GM23338 (cell line): ENCODE measurements at regions not wholly inside any gene's neighbourhood (a gene's known extent, or its start where the extent isn't known, plus 50 kb on each side); places are given as distances from the start of the nearest gene placed in this dataset.

Experiments
- ATAC-seq: fragments of 200-7000 bp; cut with Tn5 transposase; 3 replicates; pipeline ENCODE4 v1.9.1; 2020
- DNase-seq: peaks from one replicate; pipeline ENCODE4 v3.0.0-alpha.2; 2015; ENCODE audit warnings: low spot score
- H2AFZ ChIP-seq: fragments of 200-600 bp; sonication (generic); 2 replicates; pipeline ENCODE4 v1.8.0; 2016; ENCODE audit warnings: antibody characterized with exemption, mild to moderate bottlenecking, moderate library complexity
- H3F3A ChIP-seq: fragments of 200-600 bp; sonication (generic); replicated peaks from 2 replicates; pipeline ENCODE4 v1.8.0; 2017; ENCODE audit warnings: antibody characterized with exemption, mixed run types, low read depth
- H3K27ac ChIP-seq: fragments of 200-600 bp; sonication (generic); 2 replicates; pipeline ENCODE4 v1.6.1; 2016; ENCODE audit warnings: low read depth
- H3K27me3 ChIP-seq: fragments of 200-600 bp; sonication (generic); 2 replicates; pipeline ENCODE4 v1.8.0; 2016; ENCODE audit warnings: mild to moderate bottlenecking, mixed run types, moderate library complexity; ENCODE audit not compliant: insufficient read depth
- H3K36me3 ChIP-seq: fragments of 200-600 bp; sonication (generic); 2 replicates; pipeline ENCODE4 v1.8.0; 2016; ENCODE audit warnings: mild to moderate bottlenecking; ENCODE audit not compliant: insufficient read depth
- H3K4me1 ChIP-seq: fragments of 200-600 bp; sonication (generic); 2 replicates; pipeline ENCODE4 v1.8.0; 2016; ENCODE audit warnings: mild to moderate bottlenecking, moderate library complexity; ENCODE audit not compliant: insufficient read depth
- H3K4me2 ChIP-seq: fragments of 200-600 bp; sonication (generic); 2 replicates; pipeline ENCODE4 v1.7.1; 2017; ENCODE audit warnings: mixed run types
- H3K4me3 ChIP-seq: fragments of 200-600 bp; sonication (generic); 2 replicates; pipeline ENCODE4 v1.6.1; 2016; ENCODE audit warnings: mixed run types
- H3K79me2 ChIP-seq: fragments of 200-600 bp; sonication (generic); replicated peaks from 2 replicates; pipeline ENCODE4 v1.8.0; 2017; ENCODE audit warnings: mild to moderate bottlenecking; ENCODE audit not compliant: insufficient read depth
- H3K9me2 ChIP-seq: fragments of 200-600 bp; sonication (generic); 2 replicates; pipeline ENCODE4 v1.8.0; 2017; ENCODE audit not compliant: insufficient read depth
- H4K20me1 ChIP-seq: fragments of 200-600 bp; sonication (generic); replicated peaks from 2 replicates; pipeline ENCODE4 v1.8.0; 2017; ENCODE audit warnings: mild to moderate bottlenecking; ENCODE audit not compliant: insufficient read depth
- H3K27ac Mint-ChIP-seq: 2 replicates; pipeline ENCODE4 v1.8.0; 2020; ENCODE audit warnings: inconsistent platforms, mild to moderate bottlenecking, moderate library complexity, mixed read lengths
- H3K27me3 Mint-ChIP-seq: 3 replicates; pipeline ENCODE4 v1.8.0; 2022; ENCODE audit warnings: low read depth, mild to moderate bottlenecking, moderate library complexity, mixed read lengths, inconsistent platforms; ENCODE audit not compliant: insufficient read depth, poor library complexity
- H3K36me3 Mint-ChIP-seq: 3 replicates; pipeline ENCODE4 v1.8.0; 2021; ENCODE audit warnings: low read depth, mild to moderate bottlenecking, inconsistent platforms, moderate library complexity, mixed read lengths
- H3K4me1 Mint-ChIP-seq: 3 replicates; pipeline ENCODE4 v1.8.0; 2020; ENCODE audit warnings: mild to moderate bottlenecking, inconsistent platforms, mixed read lengths
- H3K4me3 Mint-ChIP-seq: 3 replicates; pipeline ENCODE4 v1.8.0; 2021; ENCODE audit warnings: moderate library complexity, mild to moderate bottlenecking, inconsistent platforms, mixed read lengths
- H3K9me3 Mint-ChIP-seq: 3 replicates; pipeline ENCODE4 v1.8.0; 2020; ENCODE audit warnings: moderate library complexity, mild to moderate bottlenecking, inconsistent platforms, mixed read lengths
- CREB1 ChIP-seq: fragments of 250-450 bp; sonication (Bioruptor Pico); IDR thresholded peaks from 2 replicates; pipeline ENCODE4 v1.5.0; 2020; ENCODE audit warnings: low read depth, mild to moderate bottlenecking, moderate library complexity
- EZH2phosphoT487 ChIP-seq: fragments of 200-600 bp; sonication (generic); IDR thresholded peaks from one replicate; pipeline ENCODE4 v1.8.1; 2018; ENCODE audit warnings: antibody characterized with exemption; ENCODE audit not compliant: unreplicated experiment
- JUNB ChIP-seq: IDR thresholded peaks from one replicate; pipeline ENCODE4 v1.6.1; 2016; ENCODE audit warnings: antibody characterized with exemption; ENCODE audit not compliant: unreplicated experiment
- NANOG ChIP-seq: IDR thresholded peaks from 2 replicates; pipeline ENCODE4 v1.6.1; 2016; ENCODE audit warnings: antibody characterized with exemption, borderline replicate concordance
- POLR2AphosphoS5 ChIP-seq: IDR thresholded peaks from 2 replicates; pipeline ENCODE4 v1.6.1; 2016; ENCODE audit warnings: antibody characterized with exemption, low read depth
- STAT1 ChIP-seq: IDR thresholded peaks from one replicate; pipeline ENCODE4 v1.6.1; 2016; ENCODE audit warnings: antibody characterized with exemption; ENCODE audit not compliant: unreplicated experiment
- ZNF114 ChIP-seq: fragments of 250-450 bp; sonication (Bioruptor Pico); IDR thresholded peaks from 2 replicates; pipeline ENCODE4 v1.5.0; 2020; ENCODE audit warnings: mild to moderate bottlenecking, moderate library complexity
- ZNF331 ChIP-seq: fragments of 250-450 bp; sonication (Bioruptor Pico); IDR thresholded peaks from 2 replicates; pipeline ENCODE4 v1.5.0; 2020; ENCODE audit warnings: low read depth, mild to moderate bottlenecking, moderate library complexity
- TF ChIP-seq, protein P1 (sequence below), 2 experiments: fragments of 200-600 bp in 1 of 2; sonication (generic) in 1 of 2; conservative IDR thresholded peaks; 2 replicates each; pipeline versions ENCODE4 v1.5.1 to v1.6.1; 2016 to 2017; ENCODE audit warnings: antibody characterized with exemption in 2 of 2, low read depth in 2 of 2, mild to moderate bottlenecking in 2 of 2, moderate library complexity in 1 of 2
- TF ChIP-seq, protein P2 (sequence below): fragments of 250-450 bp; sonication (Bioruptor Pico); IDR thresholded peaks from 2 replicates; pipeline ENCODE4 v1.5.0; 2020; ENCODE audit warnings: mild to moderate bottlenecking, moderate library complexity
- TF ChIP-seq, protein P3 (sequence below): IDR thresholded peaks from one replicate; pipeline ENCODE4 v1.6.1; 2018; ENCODE audit warnings: antibody characterized with exemption; ENCODE audit not compliant: unreplicated experiment
- TF ChIP-seq, protein P4 (sequence below): IDR thresholded peaks from 2 replicates; pipeline ENCODE4 v1.6.1; 2016; ENCODE audit warnings: antibody characterized with exemption

DNA sequence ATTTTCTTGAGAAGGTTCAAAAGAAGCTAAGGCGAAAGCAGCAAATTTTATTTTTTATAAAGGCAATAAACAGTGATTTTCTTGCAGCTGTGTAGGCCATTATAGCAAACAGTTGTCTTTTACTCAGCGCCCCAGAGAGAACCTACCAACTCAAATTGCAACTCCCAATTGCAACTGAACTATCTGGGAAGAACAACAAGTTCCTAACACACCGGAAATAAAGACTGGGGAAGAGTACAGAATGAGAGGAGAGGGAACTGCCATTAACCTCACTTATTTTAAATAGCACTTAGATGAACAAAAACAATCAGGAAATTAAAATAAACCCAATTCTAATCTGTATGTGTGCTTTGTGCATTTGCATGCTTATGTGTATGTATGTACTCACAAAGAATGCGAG is 171.1 kb downstream of the KCTD12 start:
- ATAC-seq = no peak
- peak overlapping the region; percentile 14; the same call in 1 of the 2 replicates for H3K27ac Mint-ChIP-seq
- H3K36me3 ChIP-seq = no peaks in the 10 kb centered on the region
- 0 out of 2 replicates have a peak, but pooled peaks cover 6% of the 10 kb centered on the region for H3K4me1 ChIP-seq
- H4K20me1 ChIP-seq = no peaks in the 10 kb centered on the region
- peak overlapping the region; percentile 19; the same call in 1 of the 2 replicates for H3K4me2 ChIP-seq
- peaks cover 13% of the 10 kb centered on the region for H3K4me1 Mint-ChIP-seq
- no peaks in the 10 kb centered on the region for H3K79me2 ChIP-seq
- peaks cover 2% of the 10 kb centered on the region for H3K27me3 Mint-ChIP-seq
- no peaks in the 10 kb centered on the region for H3K9me3 Mint-ChIP-seq
- no peaks in the 10 kb centered on the region for H3K27me3 ChIP-seq
- H3K36me3 Mint-ChIP-seq = no peaks in the 10 kb centered on the region
- no peaks in the 10 kb centered on the region for H3F3A ChIP-seq
- H3K4me3 Mint-ChIP-seq = no peak overlapping the region
- TF ChIP-seq, protein P1, sequence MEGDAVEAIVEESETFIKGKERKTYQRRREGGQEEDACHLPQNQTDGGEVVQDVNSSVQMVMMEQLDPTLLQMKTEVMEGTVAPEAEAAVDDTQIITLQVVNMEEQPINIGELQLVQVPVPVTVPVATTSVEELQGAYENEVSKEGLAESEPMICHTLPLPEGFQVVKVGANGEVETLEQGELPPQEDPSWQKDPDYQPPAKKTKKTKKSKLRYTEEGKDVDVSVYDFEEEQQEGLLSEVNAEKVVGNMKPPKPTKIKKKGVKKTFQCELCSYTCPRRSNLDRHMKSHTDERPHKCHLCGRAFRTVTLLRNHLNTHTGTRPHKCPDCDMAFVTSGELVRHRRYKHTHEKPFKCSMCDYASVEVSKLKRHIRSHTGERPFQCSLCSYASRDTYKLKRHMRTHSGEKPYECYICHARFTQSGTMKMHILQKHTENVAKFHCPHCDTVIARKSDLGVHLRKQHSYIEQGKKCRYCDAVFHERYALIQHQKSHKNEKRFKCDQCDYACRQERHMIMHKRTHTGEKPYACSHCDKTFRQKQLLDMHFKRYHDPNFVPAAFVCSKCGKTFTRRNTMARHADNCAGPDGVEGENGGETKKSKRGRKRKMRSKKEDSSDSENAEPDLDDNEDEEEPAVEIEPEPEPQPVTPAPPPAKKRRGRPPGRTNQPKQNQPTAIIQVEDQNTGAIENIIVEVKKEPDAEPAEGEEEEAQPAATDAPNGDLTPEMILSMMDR (conservative IDR thresholded peaks at IDR 0.05; ENCODE audit: low read depth in 2 of 2) = no peak
- TF ChIP-seq CREB1 (CRISPR knock-in tag) = no peak
- TF ChIP-seq, protein P2, sequence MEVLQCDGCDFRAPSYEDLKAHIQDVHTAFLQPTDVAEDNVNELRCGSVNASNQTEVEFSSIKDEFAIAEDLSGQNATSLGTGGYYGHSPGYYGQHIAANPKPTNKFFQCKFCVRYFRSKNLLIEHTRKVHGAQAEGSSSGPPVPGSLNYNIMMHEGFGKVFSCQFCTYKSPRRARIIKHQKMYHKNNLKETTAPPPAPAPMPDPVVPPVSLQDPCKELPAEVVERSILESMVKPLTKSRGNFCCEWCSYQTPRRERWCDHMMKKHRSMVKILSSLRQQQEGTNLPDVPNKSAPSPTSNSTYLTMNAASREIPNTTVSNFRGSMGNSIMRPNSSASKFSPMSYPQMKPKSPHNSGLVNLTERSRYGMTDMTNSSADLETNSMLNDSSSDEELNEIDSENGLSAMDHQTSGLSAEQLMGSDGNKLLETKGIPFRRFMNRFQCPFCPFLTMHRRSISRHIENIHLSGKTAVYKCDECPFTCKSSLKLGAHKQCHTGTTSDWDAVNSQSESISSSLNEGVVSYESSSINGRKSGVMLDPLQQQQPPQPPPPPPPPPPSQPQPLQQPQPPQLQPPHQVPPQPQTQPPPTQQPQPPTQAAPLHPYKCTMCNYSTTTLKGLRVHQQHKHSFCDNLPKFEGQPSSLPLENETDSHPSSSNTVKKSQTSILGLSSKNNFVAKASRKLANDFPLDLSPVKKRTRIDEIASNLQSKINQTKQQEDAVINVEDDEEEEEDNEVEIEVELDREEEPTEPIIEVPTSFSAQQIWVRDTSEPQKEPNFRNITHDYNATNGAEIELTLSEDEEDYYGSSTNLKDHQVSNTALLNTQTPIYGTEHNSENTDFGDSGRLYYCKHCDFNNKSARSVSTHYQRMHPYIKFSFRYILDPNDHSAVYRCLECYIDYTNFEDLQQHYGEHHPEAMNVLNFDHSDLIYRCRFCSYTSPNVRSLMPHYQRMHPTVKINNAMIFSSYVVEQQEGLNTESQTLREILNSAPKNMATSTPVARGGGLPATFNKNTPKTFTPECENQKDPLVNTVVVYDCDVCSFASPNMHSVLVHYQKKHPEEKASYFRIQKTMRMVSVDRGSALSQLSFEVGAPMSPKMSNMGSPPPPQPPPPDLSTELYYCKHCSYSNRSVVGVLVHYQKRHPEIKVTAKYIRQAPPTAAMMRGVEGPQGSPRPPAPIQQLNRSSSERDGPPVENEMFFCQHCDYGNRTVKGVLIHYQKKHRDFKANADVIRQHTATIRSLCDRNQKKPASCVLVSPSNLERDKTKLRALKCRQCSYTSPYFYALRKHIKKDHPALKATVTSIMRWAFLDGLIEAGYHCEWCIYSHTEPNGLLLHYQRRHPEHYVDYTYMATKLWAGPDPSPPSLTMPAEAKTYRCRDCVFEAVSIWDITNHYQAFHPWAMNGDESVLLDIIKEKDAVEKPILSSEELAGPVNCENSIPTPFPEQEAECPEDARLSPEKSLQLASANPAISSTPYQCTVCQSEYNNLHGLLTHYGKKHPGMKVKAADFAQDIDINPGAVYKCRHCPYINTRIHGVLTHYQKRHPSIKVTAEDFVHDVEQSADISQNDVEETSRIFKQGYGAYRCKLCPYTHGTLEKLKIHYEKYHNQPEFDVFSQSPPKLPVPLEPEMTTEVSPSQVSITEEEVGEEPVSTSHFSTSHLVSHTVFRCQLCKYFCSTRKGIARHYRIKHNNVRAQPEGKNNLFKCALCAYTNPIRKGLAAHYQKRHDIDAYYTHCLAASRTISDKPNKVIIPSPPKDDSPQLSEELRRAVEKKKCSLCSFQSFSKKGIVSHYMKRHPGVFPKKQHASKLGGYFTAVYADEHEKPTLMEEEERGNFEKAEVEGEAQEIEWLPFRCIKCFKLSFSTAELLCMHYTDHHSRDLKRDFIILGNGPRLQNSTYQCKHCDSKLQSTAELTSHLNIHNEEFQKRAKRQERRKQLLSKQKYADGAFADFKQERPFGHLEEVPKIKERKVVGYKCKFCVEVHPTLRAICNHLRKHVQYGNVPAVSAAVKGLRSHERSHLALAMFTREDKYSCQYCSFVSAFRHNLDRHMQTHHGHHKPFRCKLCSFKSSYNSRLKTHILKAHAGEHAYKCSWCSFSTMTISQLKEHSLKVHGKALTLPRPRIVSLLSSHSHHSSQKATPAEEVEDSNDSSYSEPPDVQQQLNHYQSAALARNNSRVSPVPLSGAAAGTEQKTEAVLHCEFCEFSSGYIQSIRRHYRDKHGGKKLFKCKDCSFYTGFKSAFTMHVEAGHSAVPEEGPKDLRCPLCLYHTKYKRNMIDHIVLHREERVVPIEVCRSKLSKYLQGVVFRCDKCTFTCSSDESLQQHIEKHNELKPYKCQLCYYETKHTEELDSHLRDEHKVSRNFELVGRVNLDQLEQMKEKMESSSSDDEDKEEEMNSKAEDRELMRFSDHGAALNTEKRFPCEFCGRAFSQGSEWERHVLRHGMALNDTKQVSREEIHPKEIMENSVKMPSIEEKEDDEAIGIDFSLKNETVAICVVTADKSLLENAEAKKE = no peak
- no peak for TF ChIP-seq ZNF114 (CRISPR knock-in tag)
- no peak for TF ChIP-seq STAT1
- TF ChIP-seq NANOG = no peak
- TF ChIP-seq, protein P3, sequence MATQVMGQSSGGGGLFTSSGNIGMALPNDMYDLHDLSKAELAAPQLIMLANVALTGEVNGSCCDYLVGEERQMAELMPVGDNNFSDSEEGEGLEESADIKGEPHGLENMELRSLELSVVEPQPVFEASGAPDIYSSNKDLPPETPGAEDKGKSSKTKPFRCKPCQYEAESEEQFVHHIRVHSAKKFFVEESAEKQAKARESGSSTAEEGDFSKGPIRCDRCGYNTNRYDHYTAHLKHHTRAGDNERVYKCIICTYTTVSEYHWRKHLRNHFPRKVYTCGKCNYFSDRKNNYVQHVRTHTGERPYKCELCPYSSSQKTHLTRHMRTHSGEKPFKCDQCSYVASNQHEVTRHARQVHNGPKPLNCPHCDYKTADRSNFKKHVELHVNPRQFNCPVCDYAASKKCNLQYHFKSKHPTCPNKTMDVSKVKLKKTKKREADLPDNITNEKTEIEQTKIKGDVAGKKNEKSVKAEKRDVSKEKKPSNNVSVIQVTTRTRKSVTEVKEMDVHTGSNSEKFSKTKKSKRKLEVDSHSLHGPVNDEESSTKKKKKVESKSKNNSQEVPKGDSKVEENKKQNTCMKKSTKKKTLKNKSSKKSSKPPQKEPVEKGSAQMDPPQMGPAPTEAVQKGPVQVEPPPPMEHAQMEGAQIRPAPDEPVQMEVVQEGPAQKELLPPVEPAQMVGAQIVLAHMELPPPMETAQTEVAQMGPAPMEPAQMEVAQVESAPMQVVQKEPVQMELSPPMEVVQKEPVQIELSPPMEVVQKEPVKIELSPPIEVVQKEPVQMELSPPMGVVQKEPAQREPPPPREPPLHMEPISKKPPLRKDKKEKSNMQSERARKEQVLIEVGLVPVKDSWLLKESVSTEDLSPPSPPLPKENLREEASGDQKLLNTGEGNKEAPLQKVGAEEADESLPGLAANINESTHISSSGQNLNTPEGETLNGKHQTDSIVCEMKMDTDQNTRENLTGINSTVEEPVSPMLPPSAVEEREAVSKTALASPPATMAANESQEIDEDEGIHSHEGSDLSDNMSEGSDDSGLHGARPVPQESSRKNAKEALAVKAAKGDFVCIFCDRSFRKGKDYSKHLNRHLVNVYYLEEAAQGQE = no peak
- TF ChIP-seq, protein P4, sequence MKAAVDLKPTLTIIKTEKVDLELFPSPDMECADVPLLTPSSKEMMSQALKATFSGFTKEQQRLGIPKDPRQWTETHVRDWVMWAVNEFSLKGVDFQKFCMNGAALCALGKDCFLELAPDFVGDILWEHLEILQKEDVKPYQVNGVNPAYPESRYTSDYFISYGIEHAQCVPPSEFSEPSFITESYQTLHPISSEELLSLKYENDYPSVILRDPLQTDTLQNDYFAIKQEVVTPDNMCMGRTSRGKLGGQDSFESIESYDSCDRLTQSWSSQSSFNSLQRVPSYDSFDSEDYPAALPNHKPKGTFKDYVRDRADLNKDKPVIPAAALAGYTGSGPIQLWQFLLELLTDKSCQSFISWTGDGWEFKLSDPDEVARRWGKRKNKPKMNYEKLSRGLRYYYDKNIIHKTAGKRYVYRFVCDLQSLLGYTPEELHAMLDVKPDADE = no peak
- TF ChIP-seq ZNF331 = no peak
- TF ChIP-seq POLR2AphosphoS5 = no peak
- TF ChIP-seq JUNB = no peak
- TF ChIP-seq EZH2phosphoT487 = no peak
- peaks cover 11% of the 10 kb centered on the region for H3K9me2 ChIP-seq
- no peak for DNase-seq
- H3K27ac ChIP-seq = no peak overlapping the region
- no peak overlapping the region for H2AFZ ChIP-seq
- H3K4me3 ChIP-seq = no peak overlapping the region
